Fibroblast of the conjunctiva (primary cell): ENCODE measurements at regions not wholly inside any gene's neighbourhood (a gene's known extent, or its start where the extent isn't known, plus 50 kb on each side); places are given as distances from the start of the nearest gene placed in this dataset.
"Not testable (repeated sequence)": the region's sequence is repeated elsewhere in the genome, so short reads cannot be mapped to it uniquely, and the experiment has no call there.

Experiments
- DNase-seq: peaks from one replicate; pipeline ENCODE4 v3.0.0-alpha.2; 2010; ENCODE audit warnings: low read depth

- DNase-seq: no peak
Observed at GRCh38 chrX:113315927-113316326, 475.3 kb upstream of the AMOT start.

GRCh38 chrX:113305496-113305895 lies 464.9 kb upstream of the AMOT start:
- DNase-seq: peak; percentile 68

GRCh38 chrX:113300580-113300979 lies 459.9 kb upstream of the AMOT start:
- no peak for DNase-seq

GRCh38 chrX:113297437-113297836 lies 456.8 kb upstream of the AMOT start:
- DNase-seq: no peak

GRCh38 chrX:113289503-113289902 lies 448.9 kb upstream of the AMOT start:
- no peak for DNase-seq

GRCh38 chrX:113287761-113288160 lies 447.1 kb upstream of the AMOT start:
- no peak for DNase-seq

GRCh38 chrX:113275804-113276203 lies 435.2 kb upstream of the AMOT start:
- no peak for DNase-seq

- no peak for DNase-seq
Observed at GRCh38 chrX:113274791-113275190, 434.2 kb upstream of the AMOT start.

GRCh38 chrX:113274345-113274744 lies 433.7 kb upstream of the AMOT start:
- DNase-seq: no peak

GRCh38 chrX:113269203-113269602 lies 428.6 kb upstream of the AMOT start:
- no peak for DNase-seq

- DNase-seq: peak; percentile 16
Observed at GRCh38 chrX:113260474-113260873, 419.8 kb upstream of the AMOT start.

GRCh38 chrX:113222305-113222704 lies 381.7 kb upstream of the AMOT start:
- DNase-seq: no peak

GRCh38 chrX:113212052-113212451 lies 371.4 kb upstream of the AMOT start:
- DNase-seq: no peak

GRCh38 chrX:113202601-113203000 lies 362.0 kb upstream of the AMOT start:
- DNase-seq: no peak

GRCh38 chrX:113195949-113196348 lies 355.3 kb upstream of the AMOT start:
- DNase-seq: no peak

GRCh38 chrX:113192418-113192817 lies 351.8 kb upstream of the AMOT start:
- DNase-seq: no peak

- DNase-seq: no peak
Observed at GRCh38 chrX:113157496-113157895, 316.9 kb upstream of the AMOT start.

- DNase-seq: not testable (repeated sequence)
Observed at GRCh38 chrX:113154315-113154714, 313.7 kb upstream of the AMOT start.

- no peak for DNase-seq
Observed at GRCh38 chrX:113136836-113137235, 296.2 kb upstream of the AMOT start.

- DNase-seq: no peak
Observed at GRCh38 chrX:113133316-113133715, 292.7 kb upstream of the AMOT start.

GRCh38 chrX:113124693-113125092 lies 284.1 kb upstream of the AMOT start:
- no peak for DNase-seq

GRCh38 chrX:113075521-113075920 lies 234.9 kb upstream of the AMOT start:
- DNase-seq: no peak

- peak; percentile 8 for DNase-seq
Observed at GRCh38 chrX:113059714-113060113, 219.1 kb upstream of the AMOT start.

GRCh38 chrX:113058634-113059033 lies 218.0 kb upstream of the AMOT start:
- no peak for DNase-seq

- no peak for DNase-seq
Observed at GRCh38 chrX:113048896-113049295, 208.3 kb upstream of the AMOT start.
